IMR-90 (cell line): ENCODE measurements at regions not wholly inside any gene's neighbourhood (a gene's known extent, or its start where the extent isn't known, plus 50 kb on each side); places are given as distances from the start of the nearest gene placed in this dataset.

Experiments used
- ATAC-seq: fragments of 200-7000 bp; cut with Tn5 transposase; 2 replicates; pipeline ENCODE4 v1.9.1; 2020; ENCODE audit warnings: low read depth, mild to moderate bottlenecking, moderate library complexity
- BruUV-seq: library from RNA; stranded (reverse); fragments of 400-500 nt; replicated peaks from 2 replicates; lab custom pipeline; 2021; lab: Mats Ljungman, UMichigan
- CTCF ChIA-PET: fragments of 300-600 bp; formaldehyde crosslinking; extraction: SDS; loops from one replicate; lab custom pipeline; 2021; ENCODE audit warnings: antibody characterized with exemption; lab: Yijun Ruan, JAX
- POLR2A ChIA-PET: fragments of 300-600 bp; sonication (Branson Sonifier 250); formaldehyde crosslinking; loops from one replicate; lab custom pipeline; 2022; ENCODE audit warnings: antibody characterized with exemption; ENCODE audit not compliant: unreplicated experiment; lab: Charles Lee
- DNase-seq: peaks from one replicate; pipeline ENCODE4 v3.0.0; 2013
- H2AFZ ChIP-seq: replicated peaks from 2 replicates; pipeline ENCODE3; 2013; ENCODE audit warnings: low read length, mild to moderate bottlenecking; ENCODE audit not compliant: poor library complexity
- H2AK5ac ChIP-seq: 2 replicates; pipeline ENCODE4 v1.6.1; 2013; ENCODE audit warnings: low read depth, low read length, inconsistent platforms
- H2AK9ac ChIP-seq: replicated peaks from 2 replicates; pipeline ENCODE3; 2013; ENCODE audit warnings: mild to moderate bottlenecking, low read depth, low read length, moderate library complexity; ENCODE audit not compliant: poor library complexity
- H2BK120ac ChIP-seq: 2 replicates; pipeline ENCODE4 v1.6.1; 2013; ENCODE audit warnings: low read depth, low read length, inconsistent platforms
- H2BK15ac ChIP-seq: 3 replicates; pipeline ENCODE4 v1.6.1; 2013; ENCODE audit warnings: low read depth, low read length, inconsistent platforms
- H2BK20ac ChIP-seq: 2 replicates; pipeline ENCODE4 v1.6.1; 2013; ENCODE audit warnings: low read depth, mild to moderate bottlenecking, inconsistent platforms, low read length, moderate library complexity
- H2BK5ac ChIP-seq: 2 replicates; pipeline ENCODE4 v1.6.1; 2013; ENCODE audit warnings: mild to moderate bottlenecking, low read depth, low read length, inconsistent platforms; ENCODE audit not compliant: poor library complexity, severe bottlenecking
- H3K14ac ChIP-seq: replicated peaks from 2 replicates; pipeline ENCODE4 v1.6.1; 2013; ENCODE audit warnings: low read depth, low read length, inconsistent platforms
- H3K18ac ChIP-seq: 2 replicates; pipeline ENCODE4 v1.6.1; 2013; ENCODE audit warnings: low read depth, low read length, control low read depth
- H3K23ac ChIP-seq: 2 replicates; pipeline ENCODE4 v1.6.1; 2013; ENCODE audit warnings: low read depth, low read length, inconsistent platforms
- H3K27ac ChIP-seq: 2 replicates; pipeline ENCODE4 v1.5.1; 2013; ENCODE audit warnings: mild to moderate bottlenecking, control low read depth, low read length; ENCODE audit not compliant: insufficient read depth
- H3K27me3 ChIP-seq: 2 replicates; pipeline ENCODE4 v1.6.1; 2013; ENCODE audit warnings: low read length; ENCODE audit not compliant: control insufficient read depth, insufficient read depth
- H3K36me3 ChIP-seq: 2 replicates; pipeline ENCODE4 v1.6.1; 2013; ENCODE audit warnings: low read length, mixed read lengths; ENCODE audit not compliant: control insufficient read depth, insufficient read depth
- H3K4ac ChIP-seq: 2 replicates; pipeline ENCODE4 v1.6.1; 2013; ENCODE audit warnings: low read depth, low read length, inconsistent platforms
- H3K4me1 ChIP-seq: 2 replicates; pipeline ENCODE4 v1.6.1; 2013; ENCODE audit warnings: low read length, mixed read lengths; ENCODE audit not compliant: control insufficient read depth, insufficient read depth
- H3K4me2 ChIP-seq: 2 replicates; pipeline ENCODE4 v1.6.1; 2013; ENCODE audit warnings: low read depth, mild to moderate bottlenecking, control low read depth, low read length, moderate library complexity
- H3K4me3 ChIP-seq: 2 replicates; pipeline ENCODE4 v1.5.1; 2013; ENCODE audit warnings: low read depth, mild to moderate bottlenecking, control low read depth, low read length, moderate library complexity; ENCODE audit not compliant: insufficient read depth
- H3K56ac ChIP-seq: 2 replicates; pipeline ENCODE4 v1.6.1; 2013; ENCODE audit warnings: low read length, inconsistent platforms; ENCODE audit not compliant: insufficient read depth; ENCODE audit errors: extremely low read depth
- H3K79me1 ChIP-seq, 2 experiments: 2 replicates each; pipeline ENCODE4 v1.6.1; 2013; ENCODE audit warnings: low read length in 2 of 2, inconsistent platforms in 1 of 2, low read depth in 1 of 2
- H3K9ac ChIP-seq: 2 replicates; pipeline ENCODE4 v1.6.1; 2013; ENCODE audit warnings: low read depth, low read length, control low read depth
- H3K9me1 ChIP-seq: 2 replicates; pipeline ENCODE4 v1.6.1; 2013; ENCODE audit warnings: low read length, inconsistent platforms; ENCODE audit not compliant: insufficient read depth
- H3K9me3 ChIP-seq: 2 replicates; pipeline ENCODE4 v1.6.1; 2013; ENCODE audit warnings: low read length; ENCODE audit not compliant: control insufficient read depth, insufficient read depth
- H4K20me1 ChIP-seq: 2 replicates; pipeline ENCODE4 v1.6.1; 2013; ENCODE audit warnings: low read length, inconsistent platforms; ENCODE audit not compliant: insufficient read depth
- H4K5ac ChIP-seq: 2 replicates; pipeline ENCODE4 v1.6.1; 2013; ENCODE audit warnings: mild to moderate bottlenecking, low read depth, low read length, control low read depth
- H4K8ac ChIP-seq, 2 experiments: 2 replicates each; pipeline ENCODE4 v1.6.1; 2013; ENCODE audit warnings: low read depth in 2 of 2, low read length in 2 of 2, control low read depth in 1 of 2, inconsistent platforms in 1 of 2
- H4K91ac ChIP-seq: 2 replicates; pipeline ENCODE4 v1.6.1; 2013; ENCODE audit warnings: low read depth, low read length, inconsistent platforms; ENCODE audit not compliant: insufficient read depth
- CHD1 ChIP-seq: IDR thresholded peaks from 2 replicates; pipeline ENCODE4 v1.6.1; 2012; ENCODE audit warnings: low read depth, low read length, improper control_type of control experiment
- FOS ChIP-seq: fragments of 150-350 bp; IDR thresholded peaks from 2 replicates; pipeline ENCODE4 v1.6.1; 2016; ENCODE audit warnings: low read depth, low read length
- MAZ ChIP-seq: IDR thresholded peaks from 2 replicates; pipeline ENCODE4 v1.6.1; 2012; ENCODE audit warnings: low read depth, mild to moderate bottlenecking, low read length, improper control_type of control experiment, moderate library complexity, borderline replicate concordance
- MXI1 ChIP-seq: IDR thresholded peaks from 2 replicates; pipeline ENCODE4 v1.6.1; 2012; ENCODE audit warnings: low read depth, mild to moderate bottlenecking, low read length, moderate library complexity, borderline replicate concordance
- NFE2L2 ChIP-seq: fragments of 150-350 bp; IDR thresholded peaks from 2 replicates; pipeline ENCODE4 v1.6.1; 2016; ENCODE audit warnings: low read depth, mild to moderate bottlenecking, low read length
- RFX5 ChIP-seq: IDR thresholded peaks from 2 replicates; pipeline ENCODE4 v1.8.0; 2012; ENCODE audit warnings: low read depth, mild to moderate bottlenecking, low read length, moderate library complexity
- WGBS, 2 experiments: methylation state at CpG; one replicate each; pipeline versions ENCODE4 v1.1.5 to v1.1.7; 2013; ENCODE audit warnings: missing lambda C conversion rate in 2 of 2; ENCODE audit not compliant: insufficient read length in 1 of 2; ENCODE audit errors: extremely low coverage in 2 of 2; 5-methylcytosine and 5-hydroxymethylcytosine counted together
- dilution Hi-C: fragments of 300-500 bp; cut with HindIII; formaldehyde crosslinking; loops from one replicate; pipeline ENCODE4 v1.14.3; 2018; ENCODE audit warnings: low sequenced_read_pairs; ENCODE audit not compliant: unreplicated experiment
- in situ Hi-C: fragments of 300-500 bp; cut with MboI; formaldehyde crosslinking; loops from 3 replicates; pipeline ENCODE4 v1.14.3; 2019; ENCODE audit warnings: low sequenced_read_pairs, inconsistent platforms, mixed read lengths
- intact Hi-C: fragments of 100-400 bp; cut with micrococcal nuclease; formaldehyde crosslinking; loops from 2 replicates; pipeline ENCODE4 v1.10.0; 2022
- TF ChIP-seq, protein P1 (sequence below): conservative IDR thresholded peaks from 2 replicates; pipeline ENCODE4 v1.5.1; 2012; ENCODE audit warnings: mild to moderate bottlenecking, low read depth, low read length, improper control_type of control experiment

DNA sequence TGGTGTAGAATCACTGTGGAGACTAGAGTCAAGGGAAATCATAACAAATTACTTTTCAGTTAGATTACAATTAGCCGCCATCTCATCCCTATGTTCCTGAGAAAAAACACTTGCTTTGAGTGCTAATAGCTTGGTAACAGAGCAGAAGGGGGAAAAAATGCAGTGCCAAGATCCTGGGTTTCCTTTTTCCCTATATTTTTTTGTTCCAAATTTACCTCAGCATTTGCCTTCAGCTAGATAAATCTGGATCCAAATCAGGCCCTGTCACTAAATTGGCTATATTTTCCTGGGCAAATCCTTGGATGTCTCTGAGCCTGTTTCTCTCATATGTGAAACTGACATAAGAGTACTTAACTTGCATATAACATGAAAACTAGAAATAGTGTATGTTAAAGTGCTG lies 86.0 kb downstream of the TENT5A start:
- in situ Hi-C loops = no loop called here
- H2BK15ac ChIP-seq = no peak overlapping the region
- H3K4me3 ChIP-seq = no peak overlapping the region
- no peak overlapping the region for H3K9ac ChIP-seq
- H3K4me2 ChIP-seq = no peak overlapping the region
- H2BK5ac ChIP-seq = no peak overlapping the region
- POLR2A ChIA-PET = no interaction called here
- H2AFZ ChIP-seq = no peak overlapping the region
- no peak overlapping the region for H4K91ac ChIP-seq
- H3K27ac ChIP-seq = no peak overlapping the region
- no peak overlapping the region for H2BK20ac ChIP-seq
- CTCF ChIA-PET = no interaction called here
- no peaks in the 10 kb centered on the region for H3K9me3 ChIP-seq
- H3K18ac ChIP-seq = no peak overlapping the region
- H3K56ac ChIP-seq = no peak overlapping the region
- H2BK120ac ChIP-seq = no peak overlapping the region
- H2AK9ac ChIP-seq = no peak overlapping the region
- no peak overlapping the region for H3K14ac ChIP-seq
- H3K4ac ChIP-seq = no peak overlapping the region
- ATAC-seq (no peak), DNase-seq (no peak)
- H3K27me3 ChIP-seq = no peaks in the 10 kb centered on the region
- TF ChIP-seq NFE2L2 = no peak
- TF ChIP-seq CHD1 = no peak
- TF ChIP-seq MXI1 = no peak
- TF ChIP-seq FOS = no peak
- no peak for TF ChIP-seq RFX5
- TF ChIP-seq, protein P1, sequence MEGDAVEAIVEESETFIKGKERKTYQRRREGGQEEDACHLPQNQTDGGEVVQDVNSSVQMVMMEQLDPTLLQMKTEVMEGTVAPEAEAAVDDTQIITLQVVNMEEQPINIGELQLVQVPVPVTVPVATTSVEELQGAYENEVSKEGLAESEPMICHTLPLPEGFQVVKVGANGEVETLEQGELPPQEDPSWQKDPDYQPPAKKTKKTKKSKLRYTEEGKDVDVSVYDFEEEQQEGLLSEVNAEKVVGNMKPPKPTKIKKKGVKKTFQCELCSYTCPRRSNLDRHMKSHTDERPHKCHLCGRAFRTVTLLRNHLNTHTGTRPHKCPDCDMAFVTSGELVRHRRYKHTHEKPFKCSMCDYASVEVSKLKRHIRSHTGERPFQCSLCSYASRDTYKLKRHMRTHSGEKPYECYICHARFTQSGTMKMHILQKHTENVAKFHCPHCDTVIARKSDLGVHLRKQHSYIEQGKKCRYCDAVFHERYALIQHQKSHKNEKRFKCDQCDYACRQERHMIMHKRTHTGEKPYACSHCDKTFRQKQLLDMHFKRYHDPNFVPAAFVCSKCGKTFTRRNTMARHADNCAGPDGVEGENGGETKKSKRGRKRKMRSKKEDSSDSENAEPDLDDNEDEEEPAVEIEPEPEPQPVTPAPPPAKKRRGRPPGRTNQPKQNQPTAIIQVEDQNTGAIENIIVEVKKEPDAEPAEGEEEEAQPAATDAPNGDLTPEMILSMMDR = no peak
- TF ChIP-seq MAZ = no peak
- H3K79me1 ChIP-seq = no peaks in the 10 kb centered on the region
- H3K4me1 ChIP-seq = no peaks in the 10 kb centered on the region
- intact Hi-C loops = no loop called here
- H3K23ac ChIP-seq = no peak overlapping the region
- no CpG with 5 or more reads among the region's 1 CpG for WGBS, 2 experiments
- dilution Hi-C loops = no loop called here
- no peaks in the 10 kb centered on the region for H3K9me1 ChIP-seq
- H4K8ac ChIP-seq = no peak overlapping the region
- H4K20me1 ChIP-seq = no peaks in the 10 kb centered on the region
- H4K5ac ChIP-seq = no peak overlapping the region
- H3K36me3 ChIP-seq = no peaks in the 10 kb centered on the region
- BruUV-seq = no TSS peak
- H2AK5ac ChIP-seq = no peak overlapping the region
